Upper lobe of right lung (tissue), 1 donor: ENCODE measurements at regions not wholly inside any gene's neighbourhood (a gene's known extent, or its start where the extent isn't known, plus 50 kb on each side); places are given as distances from the start of the nearest gene placed in this dataset.

Experiments used
- ATAC-seq: fragments of 200-7000 bp; cut with Tn5 transposase; one replicate; pipeline ENCODE4 v1.9.1; 2020; ENCODE audit warnings: mild to moderate bottlenecking, moderate library complexity
- DNase-seq: peaks from one replicate; pipeline ENCODE4 v3.0.0-alpha.2; 2020
- H3K27ac ChIP-seq: fragments of 200-600 bp; one replicate; pipeline ENCODE4 v1.8.0; 2022
- H3K27me3 ChIP-seq: fragments of 200-600 bp; one replicate; pipeline ENCODE4 v1.8.0; 2022; ENCODE audit warnings: mild to moderate bottlenecking
- H3K36me3 ChIP-seq: fragments of 200-600 bp; one replicate; pipeline ENCODE4 v1.8.0; 2022
- H3K4me1 ChIP-seq: fragments of 200-600 bp; one replicate; pipeline ENCODE4 v1.8.0; 2022
- H3K4me3 ChIP-seq: fragments of 200-600 bp; one replicate; pipeline ENCODE4 v1.8.0; 2022; ENCODE audit warnings: mild to moderate bottlenecking
- H3K9me3 ChIP-seq: fragments of 200-600 bp; one replicate; pipeline ENCODE4 v1.8.0; 2022
- CTCF ChIP-seq: fragments of 200-600 bp; IDR thresholded peaks from one replicate; pipeline ENCODE4 v1.8.0; 2022; ENCODE audit warnings: antibody characterized with exemption
- intact Hi-C: fragments of 100-400 bp; cut with DNase I; formaldehyde crosslinking; loops from one replicate; pipeline ENCODE4 v1.11.0; 2022
- donor health status: DM: no; HTN: yes; CAD: no; lungs with severe emphysema.

- TF ChIP-seq CTCF = no peak
- no peak overlapping the region for H3K4me3 ChIP-seq
- H3K4me1 ChIP-seq = no peaks in the 10 kb centered on the region
- H3K27me3 ChIP-seq = no peaks in the 10 kb centered on the region
- ATAC-seq = no peak
- DNase-seq = peak; percentile 49
- H3K36me3 ChIP-seq = no peaks in the 10 kb centered on the region
- no peak overlapping the region for H3K27ac ChIP-seq
- intact Hi-C loops = no loop called here
- no peaks in the 10 kb centered on the region for H3K9me3 ChIP-seq
Measured at GRCh38 chr21:43306391-43306790, 120.5 kb downstream of the SIK1 start.

GRCh38 chr21:43305811-43306311 is 121.1 kb downstream of the SIK1 start:
- peak; percentile 59 for DNase-seq
- Histone ChIP-seq H3K4me1 (no peaks in the 10 kb centered on the region), H3K36me3 (no peaks in the 10 kb centered on the region), H3K27me3 (no peaks in the 10 kb centered on the region), H3K4me3 (no peak overlapping the region), H3K9me3 (no peaks in the 10 kb centered on the region), H3K27ac (no peak overlapping the region)
- no peak for TF ChIP-seq CTCF
- intact Hi-C loops = no loop called here
- no peak for ATAC-seq

GRCh38 chr21:43305336-43305665 is 121.6 kb downstream of the SIK1 start:
- no peak overlapping the region for H3K4me3 ChIP-seq
- no peak overlapping the region for H3K27ac ChIP-seq
- ATAC-seq (no peak), DNase-seq (peak; percentile 50)
- intact Hi-C loops = no loop called here
- H3K9me3 ChIP-seq = no peaks in the 10 kb centered on the region
- no peak for TF ChIP-seq CTCF
- H3K27me3 ChIP-seq = no peaks in the 10 kb centered on the region
- no peaks in the 10 kb centered on the region for H3K4me1 ChIP-seq
- H3K36me3 ChIP-seq = no peaks in the 10 kb centered on the region

- DNase-seq = peak; percentile 53
- no peak for ATAC-seq
- intact Hi-C loops = no loop called here
- H3K4me3 ChIP-seq = no peak overlapping the region
- H3K4me1 ChIP-seq = no peaks in the 10 kb centered on the region
- H3K27ac ChIP-seq = no peak overlapping the region
- no peaks in the 10 kb centered on the region for H3K36me3 ChIP-seq
- H3K27me3 ChIP-seq = no peaks in the 10 kb centered on the region
- no peak for TF ChIP-seq CTCF
- no peaks in the 10 kb centered on the region for H3K9me3 ChIP-seq
Measured at GRCh38 chr21:43304621-43305335, 122.2 kb downstream of the SIK1 start.

- peak; percentile 52 for DNase-seq
- intact Hi-C loops = no loop called here
Measured at GRCh38 chr21:43304206-43304605, 122.7 kb downstream of the SIK1 start.

More at GRCh38 chr21:43304206-43304605, 122.7 kb downstream of the SIK1 start:
- Histone ChIP-seq H3K4me1 (no peaks in the 10 kb centered on the region), H3K4me3 (no peak overlapping the region), H3K27me3 (no peaks in the 10 kb centered on the region), H3K27ac (no peak overlapping the region), H3K36me3 (no peaks in the 10 kb centered on the region), H3K9me3 (no peaks in the 10 kb centered on the region)
- ATAC-seq = no peak
- no peak for TF ChIP-seq CTCF
